B cell (primary cell): ENCODE measurements at regions not wholly inside any gene's neighbourhood (a gene's known extent, or its start where the extent isn't known, plus 50 kb on each side); places are given as distances from the start of the nearest gene placed in this dataset.

ENCODE experiments used
- ATAC-seq: fragments of 200-7000 bp; cut with Tn5 transposase; one replicate; pipeline ENCODE4 v1.10.0; 2021; ENCODE audit warnings: low read depth, mild to moderate bottlenecking, moderate number of reproducible peaks, moderate library complexity
- CTCF ChIA-PET: fragments of 350-600 bp; sonication (Branson Sonifier 250); formaldehyde crosslinking; loops from one replicate; lab custom pipeline; 2021; ENCODE audit warnings: antibody characterized with exemption, inconsistent platforms; lab: Charles Lee
- POLR2A ChIA-PET: fragments of 350-600 bp; sonication (Branson Sonifier 250); formaldehyde crosslinking; loops from one replicate; lab custom pipeline; 2021; ENCODE audit warnings: antibody characterized with exemption; lab: Charles Lee
- DNase-seq: peaks from one replicate; pipeline ENCODE4 v3.0.0; 2013
- H2AFZ ChIP-seq: 2 replicates; pipeline ENCODE4 v1.6.1; 2012; ENCODE audit warnings: mild to moderate bottlenecking, low read depth, low read length; ENCODE audit not compliant: insufficient read depth, poor library complexity, severe bottlenecking
- H3K27ac ChIP-seq, 2 donors: 1 replicate in 1 of 2; 2 replicates in 1 of 2; pipeline ENCODE4 v1.5.1; 2012 to 2013; ENCODE audit warnings: low read length in 2 of 2, mild to moderate bottlenecking in 2 of 2, moderate library complexity in 1 of 2
- H3K27me3 ChIP-seq, 4 experiments: fragments of 200-600 bp in 1 of 4; sonication (generic) in 1 of 4; replicated peaks in 1 of 4; 1 replicate in 2 of 4; 2 replicates in 2 of 4; pipeline versions ENCODE4 v1.6.1 to v1.7.0; 2013 to 2016; ENCODE audit warnings: low read length in 3 of 4, mild to moderate bottlenecking in 2 of 4, mixed read lengths in 1 of 4, moderate library complexity in 1 of 4; ENCODE audit not compliant: insufficient read depth in 4 of 4, control insufficient read depth in 3 of 4; ENCODE audit errors: control extremely low read depth in 1 of 4
- H3K36me3 ChIP-seq, 2 experiments: replicated peaks in 1 of 2; 1 replicate in 1 of 2; 2 replicates in 1 of 2; pipeline versions ENCODE4 v1.6.1 to v1.7.1; 2013; ENCODE audit warnings: low read length in 1 of 2; ENCODE audit not compliant: insufficient read depth in 2 of 2, control insufficient read depth in 1 of 2; ENCODE audit errors: control extremely low read depth in 1 of 2, extremely low read depth in 1 of 2
- H3K4me1 ChIP-seq, 2 donors: fragments of 200-600 bp in 1 of 2; sonication (generic) in 1 of 2; 1 replicate in 1 of 2; 2 replicates in 1 of 2; pipeline versions ENCODE4 v1.5.1 to v1.6.1; 2013 to 2017; ENCODE audit warnings: low read length in 2 of 2; ENCODE audit not compliant: control insufficient read depth in 2 of 2, insufficient read depth in 2 of 2
- H3K4me2 ChIP-seq: replicated peaks from 2 replicates; pipeline ENCODE3; 2012; ENCODE audit warnings: mild to moderate bottlenecking, low read depth, low read length; ENCODE audit not compliant: poor library complexity, severe bottlenecking
- H3K4me3 ChIP-seq, 5 experiments: fragments of 200-600 bp in 1 of 5; sonication (generic) in 1 of 5; 1 replicate in 3 of 5; 2 replicates in 2 of 5; pipeline versions ENCODE4 v1.5.1 to v1.7.0; 2011 to 2016; ENCODE audit warnings: low read length in 4 of 5, mild to moderate bottlenecking in 4 of 5, low read depth in 2 of 5, control low read depth in 1 of 5, moderate library complexity in 1 of 5; ENCODE audit not compliant: insufficient read depth in 1 of 5; ENCODE audit errors: control extremely low read depth in 1 of 5, extremely low read depth in 1 of 5
- H3K79me2 ChIP-seq: fragments of 200-600 bp; sonication (generic); one replicate; pipeline ENCODE4 v1.6.0; 2016; ENCODE audit warnings: low read length; ENCODE audit not compliant: control insufficient read depth, insufficient read depth
- H3K9ac ChIP-seq: fragments of 200-600 bp; sonication (generic); 2 replicates; pipeline ENCODE4 v1.6.1; 2017; ENCODE audit warnings: mild to moderate bottlenecking, low read length, moderate library complexity
- H3K9me3 ChIP-seq, 3 donors: one replicate each; pipeline versions ENCODE4 v1.6.1 to v1.7.1; 2013; ENCODE audit warnings: low read length in 2 of 3; ENCODE audit not compliant: control insufficient read depth in 2 of 3, insufficient read depth in 1 of 3; ENCODE audit errors: control extremely low read depth in 1 of 3
- H4K20me1 ChIP-seq: 2 replicates; pipeline ENCODE4 v1.6.0; 2012; ENCODE audit warnings: mild to moderate bottlenecking, low read length; ENCODE audit not compliant: insufficient read depth, control insufficient read depth, poor library complexity, severe bottlenecking
- H3K27ac Mint-ChIP-seq: one replicate; pipeline ENCODE4 v1.8.0; 2021; ENCODE audit warnings: mixed read lengths
- H3K27me3 Mint-ChIP-seq: one replicate; pipeline ENCODE4 v1.8.0; 2021; ENCODE audit warnings: mixed read lengths
- H3K4me1 Mint-ChIP-seq: one replicate; pipeline ENCODE4 v1.8.0; 2021; ENCODE audit warnings: mixed read lengths
- H3K4me3 Mint-ChIP-seq: one replicate; pipeline ENCODE4 v1.8.0; 2021; ENCODE audit warnings: mixed read lengths
- H3K9me3 Mint-ChIP-seq: one replicate; pipeline ENCODE4 v1.8.0; 2022; ENCODE audit warnings: mixed read lengths; ENCODE audit not compliant: insufficient read depth
- CTCF ChIP-seq: fragments of 200-600 bp; IDR thresholded peaks from one replicate; pipeline ENCODE4 v1.8.0; 2022; ENCODE audit warnings: antibody characterized with exemption, mild to moderate bottlenecking
- EZH2 ChIP-seq: IDR thresholded peaks from 2 replicates; pipeline ENCODE4 v1.6.1; 2012; ENCODE audit warnings: borderline replicate concordance, low read depth, mild to moderate bottlenecking, moderate library complexity, low read length; ENCODE audit not compliant: insufficient read depth, poor library complexity, severe bottlenecking
- WGBS: methylation state at CpG from one replicate; pipeline ENCODE4 v1.1.5; 2013; ENCODE audit warnings: missing lambda C conversion rate; ENCODE audit not compliant: insufficient coverage; 5-methylcytosine and 5-hydroxymethylcytosine counted together
- intact Hi-C: fragments of 100-400 bp; cut with micrococcal nuclease; formaldehyde crosslinking; loops from one replicate; pipeline ENCODE4 v1.10.0; 2022

- intact Hi-C loops, result no loop called here
- Mint-ChIP-seq H3K27ac (no peak overlapping the region), H3K27me3 (peaks cover 63% of the 10 kb centered on the region), H3K9me3 (no peaks in the 10 kb centered on the region), H3K4me3 (no peak overlapping the region), H3K4me1 (no peaks in the 10 kb centered on the region)
- no peak overlapping the region for H3K4me2 ChIP-seq
- ATAC-seq, result no peak
- no peak overlapping the region for H3K9ac ChIP-seq
- no peaks in the 10 kb centered on the region for H3K36me3 ChIP-seq
- no peak overlapping the region for H3K27ac ChIP-seq
- H2AFZ ChIP-seq, result no peak overlapping the region
- TF ChIP-seq CTCF (no peak), EZH2 (no peak)
- DNase-seq, result no peak
- no peaks in the 10 kb centered on the region for H4K20me1 ChIP-seq
- peaks cover 0 to 4% (median 0%) of the 10 kb centered on the region in 3 donors for H3K9me3 ChIP-seq
- H3K27me3 ChIP-seq, result peaks cover 0 to 17% (median 4%) of the 10 kb centered on the region in 4 experiments
- H3K4me1 ChIP-seq, result no peaks in the 10 kb centered on the region
- H3K4me3 ChIP-seq, result no peak overlapping the region
- no peaks in the 10 kb centered on the region for H3K79me2 ChIP-seq
- CTCF ChIA-PET, result no interaction called here
- POLR2A ChIA-PET, result no interaction called here
- WGBS, result 90% methylated on average over 12 of the region's 13 CpGs
These were observed 399.0 kb upstream of the ID2 start for GRCh38 chr2:8282858-8283252.

- H4K20me1 ChIP-seq, result no peaks in the 10 kb centered on the region
- Mint-ChIP-seq H3K9me3 (peaks cover 4% of the 10 kb centered on the region), H3K27ac (no peak overlapping the region), H3K27me3 (peaks cover 59% of the 10 kb centered on the region), H3K4me1 (no peaks in the 10 kb centered on the region), H3K4me3 (no peak overlapping the region)
- intact Hi-C loops, result no loop called here
- H3K4me1 ChIP-seq, result no peaks in the 10 kb centered on the region
- peaks cover 0 to 6% (median 1%) of the 10 kb centered on the region in 3 donors for H3K9me3 ChIP-seq
- ATAC-seq (no peak), DNase-seq (no peak)
- no peak overlapping the region for H3K4me2 ChIP-seq
- TF ChIP-seq CTCF, result no peak
- no peak for TF ChIP-seq EZH2
- H3K27ac ChIP-seq, result no peak overlapping the region
- no peak overlapping the region for H2AFZ ChIP-seq
- no peaks in the 10 kb centered on the region for H3K36me3 ChIP-seq
- WGBS, result 100% methylated on average over 1 of the region's 3 CpGs
- H3K79me2 ChIP-seq, result no peaks in the 10 kb centered on the region
- H3K27me3 ChIP-seq, result peaks cover 0 to 8% (median 4%) of the 10 kb centered on the region in 4 experiments
- no peak overlapping the region for H3K9ac ChIP-seq
- H3K4me3 ChIP-seq, result no peak overlapping the region
- ChIA-PET CTCF (no interaction called here), POLR2A (no interaction called here)
These were observed 396.8 kb upstream of the ID2 start for GRCh38 chr2:8285081-8285480.
